ENCODE measurements at regions not wholly inside any gene's neighbourhood (a gene's known extent, or its start where the extent isn't known, plus 50 kb on each side); places are given as distances from the start of the nearest gene placed in this dataset.
A peak's percentile ranks its signal among the peaks of the same experiment; 100 is the strongest.

DNA sequence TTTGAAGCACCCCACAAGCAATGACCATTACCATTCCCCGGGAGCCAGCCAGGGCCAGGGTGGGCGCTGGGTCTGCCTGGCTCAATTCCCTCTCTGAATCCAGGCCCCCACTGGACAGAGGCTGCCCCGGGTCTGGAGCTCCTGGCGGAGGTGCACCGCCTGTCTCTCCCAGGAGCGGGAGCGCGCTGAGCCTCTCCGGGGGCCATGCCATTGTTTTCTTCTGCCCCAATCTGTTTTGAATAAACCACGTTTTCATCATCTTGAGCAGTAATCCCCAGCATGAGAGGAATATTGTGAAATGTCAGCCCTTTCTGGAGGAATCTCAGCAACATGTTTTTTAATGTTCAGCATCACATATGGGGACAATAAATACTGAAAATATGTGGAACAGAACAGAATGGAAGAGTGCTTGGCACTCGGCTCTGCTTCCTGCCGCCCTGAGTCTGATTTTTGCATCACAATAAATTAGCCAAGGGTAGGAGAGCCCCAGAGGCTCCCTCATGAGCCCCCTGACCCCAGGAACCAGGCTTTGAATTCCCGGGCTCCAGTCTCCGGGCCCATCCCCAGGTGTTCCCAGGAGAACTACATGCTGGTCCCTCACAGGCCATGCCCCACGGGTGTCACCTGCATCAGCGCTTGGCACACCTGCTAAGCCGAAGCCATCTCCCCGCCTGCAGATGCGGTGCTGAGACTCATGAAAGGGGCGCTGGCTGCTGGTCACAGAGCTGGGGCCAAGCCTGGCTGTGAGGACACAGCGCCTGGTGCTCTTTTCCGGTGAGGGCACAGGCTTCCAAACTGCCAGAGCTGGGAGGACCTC lies 88.8 kb downstream of the INHBB start:
- DNase-seq (ENCODE audit: low read depth) = peak; percentile 66
- H3K4me3 ChIP-seq (ENCODE audit: control insufficient read depth, low read depth, low read length) = no peak overlapping the region
- TF ChIP-seq, protein P1, sequence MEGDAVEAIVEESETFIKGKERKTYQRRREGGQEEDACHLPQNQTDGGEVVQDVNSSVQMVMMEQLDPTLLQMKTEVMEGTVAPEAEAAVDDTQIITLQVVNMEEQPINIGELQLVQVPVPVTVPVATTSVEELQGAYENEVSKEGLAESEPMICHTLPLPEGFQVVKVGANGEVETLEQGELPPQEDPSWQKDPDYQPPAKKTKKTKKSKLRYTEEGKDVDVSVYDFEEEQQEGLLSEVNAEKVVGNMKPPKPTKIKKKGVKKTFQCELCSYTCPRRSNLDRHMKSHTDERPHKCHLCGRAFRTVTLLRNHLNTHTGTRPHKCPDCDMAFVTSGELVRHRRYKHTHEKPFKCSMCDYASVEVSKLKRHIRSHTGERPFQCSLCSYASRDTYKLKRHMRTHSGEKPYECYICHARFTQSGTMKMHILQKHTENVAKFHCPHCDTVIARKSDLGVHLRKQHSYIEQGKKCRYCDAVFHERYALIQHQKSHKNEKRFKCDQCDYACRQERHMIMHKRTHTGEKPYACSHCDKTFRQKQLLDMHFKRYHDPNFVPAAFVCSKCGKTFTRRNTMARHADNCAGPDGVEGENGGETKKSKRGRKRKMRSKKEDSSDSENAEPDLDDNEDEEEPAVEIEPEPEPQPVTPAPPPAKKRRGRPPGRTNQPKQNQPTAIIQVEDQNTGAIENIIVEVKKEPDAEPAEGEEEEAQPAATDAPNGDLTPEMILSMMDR (conservative IDR thresholded peaks at IDR 0.05; ENCODE audit: control insufficient read depth, insufficient read depth, low read depth, low read length) = no peak

DNA sequence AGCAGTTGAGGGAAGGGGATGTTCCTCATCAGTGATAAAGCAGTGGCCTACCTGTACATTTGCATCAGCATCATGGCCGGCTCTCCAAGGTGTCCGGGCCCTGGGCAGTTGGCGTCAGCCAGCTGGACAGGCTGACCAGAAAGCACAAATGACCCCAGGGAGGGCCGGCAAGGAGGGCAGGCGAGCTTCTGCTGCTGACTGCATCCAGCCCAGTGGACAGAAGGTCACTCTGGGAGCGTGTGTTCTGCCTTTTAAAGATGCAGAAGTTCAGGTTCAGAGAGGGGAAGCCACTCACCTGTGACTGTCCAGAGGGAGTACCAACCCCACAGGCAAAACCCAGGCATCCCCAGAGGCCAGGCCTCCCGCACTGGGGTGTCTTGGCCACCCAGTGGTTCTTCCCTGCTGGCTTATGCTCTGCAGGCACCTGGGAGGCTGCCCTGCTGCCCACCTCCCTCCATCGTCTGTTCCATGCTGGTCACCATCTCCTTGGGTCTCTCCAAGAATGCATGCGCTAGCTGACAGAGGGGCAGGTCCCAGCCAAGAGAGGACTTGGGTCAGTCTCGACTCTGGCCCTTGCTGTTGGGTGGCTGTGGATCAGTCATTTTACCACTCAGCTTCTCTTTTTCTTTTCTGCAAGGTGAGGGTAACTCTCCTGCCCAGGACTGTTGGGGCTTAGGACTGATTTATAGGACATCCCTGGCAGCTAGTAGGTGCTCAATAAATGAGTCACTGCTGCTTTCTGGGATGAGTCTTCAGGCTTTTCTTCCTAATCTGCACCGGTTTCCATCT lies 89.9 kb downstream of the INHBB start:
- no peak overlapping the region for H3K4me3 ChIP-seq (ENCODE audit: control insufficient read depth, low read depth, low read length)
- TF ChIP-seq, protein P1 (conservative IDR thresholded peaks at IDR 0.05; ENCODE audit: control insufficient read depth, insufficient read depth, low read depth, low read length) = no peak
- no peak for DNase-seq (ENCODE audit: low read depth)

DNA sequence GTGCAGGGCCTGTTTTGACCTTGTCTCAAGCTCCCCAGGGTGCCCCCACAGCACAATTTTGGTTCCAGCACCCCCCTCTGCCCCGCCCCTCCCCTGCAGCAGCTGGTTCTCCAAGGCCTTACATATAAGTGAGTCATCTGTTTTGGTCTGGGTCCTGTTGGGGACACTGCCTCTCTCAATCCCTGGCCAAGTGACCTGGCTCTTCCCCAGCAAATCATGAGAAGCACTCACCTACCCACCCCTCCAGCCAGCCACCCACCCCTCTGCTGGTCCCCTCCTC lies 90.5 kb downstream of the INHBB start:
- no peak overlapping the region for H3K4me3 ChIP-seq (ENCODE audit: control insufficient read depth, low read depth, low read length)
- peak; percentile 32 for DNase-seq (ENCODE audit: low read depth)
- TF ChIP-seq, protein P1 (conservative IDR thresholded peaks at IDR 0.05; ENCODE audit: control insufficient read depth, insufficient read depth, low read depth, low read length) = no peak

DNA sequence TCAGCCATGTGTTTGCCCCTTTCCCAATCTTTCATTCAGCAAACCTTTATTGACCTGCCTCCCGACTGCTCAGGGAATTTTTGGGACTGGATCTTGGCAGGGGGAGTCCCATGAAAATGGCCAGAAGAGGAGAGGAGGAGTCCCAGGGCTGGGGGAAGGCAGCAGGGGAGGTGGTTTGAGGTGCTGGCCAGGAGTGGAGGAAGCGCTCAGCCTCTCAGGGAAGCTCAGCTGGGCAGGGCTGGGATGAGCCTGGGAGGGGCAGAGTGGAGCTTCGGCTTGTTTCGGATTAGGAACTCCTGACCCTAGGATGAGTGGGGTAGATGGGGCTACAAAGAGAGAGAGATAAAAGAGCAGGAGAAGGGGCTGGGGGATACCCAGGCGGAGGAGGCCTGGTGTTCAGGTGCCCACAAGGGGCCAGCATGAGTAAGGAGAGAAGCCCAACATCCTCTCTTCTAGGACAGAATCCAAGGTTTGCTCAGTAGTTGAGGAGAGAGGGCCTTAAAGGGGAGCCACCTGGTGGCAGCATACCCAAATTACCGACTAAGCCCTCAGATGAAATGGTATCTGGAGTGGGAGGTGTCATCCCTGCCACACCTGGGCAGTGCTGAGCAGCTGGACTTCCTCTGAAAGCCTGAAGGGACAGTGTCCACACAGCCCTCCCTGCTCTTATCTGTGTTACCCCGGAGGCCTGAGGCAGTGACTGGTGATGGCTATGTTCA lies 91.1 kb downstream of the INHBB start:
- TF ChIP-seq, protein P1 (conservative IDR thresholded peaks at IDR 0.05; ENCODE audit: control insufficient read depth, insufficient read depth, low read depth, low read length) = peak; percentile 53
- no peak overlapping the region for H3K4me3 ChIP-seq (ENCODE audit: control insufficient read depth, low read depth, low read length)
- DNase-seq (ENCODE audit: low read depth) = peak; percentile 46

DNA sequence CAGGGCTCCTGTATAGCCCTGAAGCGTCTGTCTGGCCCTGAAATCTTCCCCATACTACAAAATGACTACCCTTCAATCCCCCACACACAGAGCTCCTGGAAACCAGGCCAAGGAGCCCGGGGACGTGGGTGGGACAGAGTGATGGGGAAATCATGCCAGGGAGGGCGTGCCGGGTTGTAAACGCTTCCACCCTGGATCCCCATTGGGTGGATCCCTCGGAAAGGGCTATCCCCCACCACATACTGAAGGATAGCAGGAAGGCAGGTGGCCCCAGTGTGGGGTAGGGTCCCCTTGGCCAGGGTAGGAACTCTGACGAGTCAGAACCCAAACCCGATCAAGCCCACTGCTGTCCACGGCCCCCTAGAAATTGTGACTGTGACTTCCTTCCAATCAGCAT lies 91.7 kb downstream of the INHBB start:
- TF ChIP-seq, protein P1 (conservative IDR thresholded peaks at IDR 0.05; ENCODE audit: control insufficient read depth, insufficient read depth, low read depth, low read length) = no peak
- DNase-seq (ENCODE audit: low read depth) = no peak
- no peak overlapping the region for H3K4me3 ChIP-seq (ENCODE audit: control insufficient read depth, low read depth, low read length)

DNA sequence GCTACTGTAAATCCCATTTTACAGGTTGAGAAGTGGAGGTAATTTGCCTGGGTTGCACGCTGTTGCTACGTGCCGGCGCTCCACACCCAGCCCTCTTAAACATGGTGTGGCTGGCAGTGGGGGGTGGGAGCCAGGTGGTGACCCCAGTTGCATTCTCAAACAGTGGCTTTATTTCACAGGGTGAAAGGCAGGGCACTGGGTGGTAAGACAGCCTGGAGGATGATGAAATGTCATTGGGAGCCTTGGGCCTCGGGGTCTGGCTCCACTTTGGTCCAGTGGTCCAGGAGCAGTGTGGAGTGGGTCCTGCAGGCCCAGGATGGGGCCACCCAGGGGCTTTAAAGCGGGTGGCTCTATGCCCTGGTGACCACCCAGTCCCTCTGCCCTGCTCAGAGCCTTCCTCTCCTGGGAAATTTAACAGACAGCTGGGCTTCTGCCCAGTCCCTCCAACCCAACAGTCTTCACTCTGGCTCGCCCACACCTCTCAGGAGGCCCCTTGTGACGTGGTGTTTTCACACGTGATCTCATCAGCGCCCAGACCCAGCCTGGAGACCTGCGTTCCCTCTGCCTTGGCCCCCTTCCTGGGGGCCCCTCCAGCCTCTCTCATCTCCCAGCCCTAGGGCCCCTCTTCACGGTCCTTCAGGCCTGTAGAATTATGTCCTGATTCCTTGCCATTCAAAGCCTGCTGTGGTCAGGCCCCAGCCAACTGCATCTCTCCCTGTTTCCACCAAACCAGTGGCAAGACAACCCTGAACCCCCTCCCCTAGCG lies 92.5 kb downstream of the INHBB start:
- TF ChIP-seq, protein P1 (conservative IDR thresholded peaks at IDR 0.05; ENCODE audit: control insufficient read depth, insufficient read depth, low read depth, low read length) = no peak
- H3K4me3 ChIP-seq (ENCODE audit: control insufficient read depth, low read depth, low read length) = no peak overlapping the region
- no peak for DNase-seq (ENCODE audit: low read depth)
